Endodermal cell (in vitro differentiated cells): ENCODE measurements at regions not wholly inside any gene's neighbourhood (a gene's known extent, or its start where the extent isn't known, plus 50 kb on each side); places are given as distances from the start of the nearest gene placed in this dataset.
A peak's percentile ranks its signal among the peaks of the same experiment; 100 is the strongest.

ENCODE experiments used
- DNase-seq: peaks from one replicate; pipeline ENCODE4 v3.0.0-alpha.2; 2017
- H3K27ac ChIP-seq: 2 replicates; pipeline ENCODE4 v1.5.1; 2013; ENCODE audit warnings: mild to moderate bottlenecking, low read depth, low read length, moderate library complexity
- H3K27me3 ChIP-seq: 2 replicates; pipeline ENCODE4 v1.6.1; 2013; ENCODE audit warnings: mild to moderate bottlenecking, low read length, moderate library complexity; ENCODE audit not compliant: insufficient read depth, control insufficient read depth, poor library complexity, severe bottlenecking
- H3K36me3 ChIP-seq: 2 replicates; pipeline ENCODE4 v1.7.0; 2013; ENCODE audit warnings: mild to moderate bottlenecking, low read length, moderate library complexity; ENCODE audit not compliant: control insufficient read depth, insufficient read depth
- H3K4me1 ChIP-seq: one replicate; pipeline ENCODE4 v1.7.0; 2013; ENCODE audit warnings: low read length; ENCODE audit not compliant: control insufficient read depth, insufficient read depth
- H3K4me3 ChIP-seq: 2 replicates; pipeline ENCODE4 v1.5.1; 2013; ENCODE audit warnings: mild to moderate bottlenecking, low read length, moderate library complexity
- H3K9ac ChIP-seq: 2 replicates; pipeline ENCODE4 v1.6.1; 2013; ENCODE audit warnings: mild to moderate bottlenecking, low read length, moderate library complexity; ENCODE audit not compliant: poor library complexity, severe bottlenecking; ENCODE audit errors: extremely low read depth
- H3K9me3 ChIP-seq: 2 replicates; pipeline ENCODE4 v1.6.1; 2013; ENCODE audit warnings: mild to moderate bottlenecking, low read length, moderate library complexity; ENCODE audit not compliant: control insufficient read depth
- H3K27ac Mint-ChIP-seq: 2 replicates; pipeline ENCODE4 v1.8.0; 2020; ENCODE audit warnings: mixed read lengths
- H3K27me3 Mint-ChIP-seq: 2 replicates; pipeline ENCODE4 v1.8.0; 2021; ENCODE audit warnings: mild to moderate bottlenecking, mixed read lengths; ENCODE audit not compliant: insufficient read depth
- H3K36me3 Mint-ChIP-seq: 2 replicates; pipeline ENCODE4 v1.8.0; 2020; ENCODE audit warnings: low read depth, mixed read lengths
- H3K4me1 Mint-ChIP-seq: 2 replicates; pipeline ENCODE4 v1.8.0; 2020; ENCODE audit warnings: mixed read lengths
- H3K4me3 Mint-ChIP-seq: 2 replicates; pipeline ENCODE4 v1.8.0; 2020; ENCODE audit warnings: mild to moderate bottlenecking, moderate library complexity, mixed read lengths
- H3K9me3 Mint-ChIP-seq: 2 replicates; pipeline ENCODE4 v1.8.0; 2020; ENCODE audit warnings: mild to moderate bottlenecking, mixed read lengths
- CTCF ChIP-seq: fragments of 200-600 bp; sonication (generic); conservative IDR thresholded peaks from 2 replicates; pipeline ENCODE4 v1.5.0; 2021; ENCODE audit warnings: antibody characterized with exemption, mild to moderate bottlenecking
- WGBS, 2 experiments: methylation state at CpG; one replicate each; pipeline versions ENCODE4 v1.1.5 to v1.1.7; 2013; ENCODE audit warnings: missing lambda C conversion rate in 2 of 2, mixed read lengths in 1 of 2; ENCODE audit not compliant: insufficient coverage in 1 of 2, insufficient read length in 1 of 2; 5-methylcytosine and 5-hydroxymethylcytosine counted together

DNA sequence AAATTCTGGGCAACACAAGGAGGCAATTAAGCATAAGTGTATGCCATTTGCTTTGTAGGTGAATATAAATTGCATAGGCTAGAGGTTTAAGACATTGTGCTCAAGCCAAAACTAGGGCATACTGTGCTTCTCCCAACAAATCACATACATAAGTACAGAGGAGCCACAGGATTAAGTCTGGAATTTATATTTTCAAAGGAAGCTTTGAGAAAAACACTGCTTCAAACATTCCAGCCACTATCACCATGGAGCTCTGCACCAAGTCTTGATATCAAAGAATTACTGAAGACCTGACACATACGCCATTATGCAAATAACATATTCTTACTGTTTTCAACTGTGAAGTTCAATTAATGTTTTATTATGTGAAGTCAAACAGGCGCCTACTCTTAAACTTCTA lies 119.4 kb upstream of the NPHP3 start:
- no peaks in the 10 kb centered on the region for H3K27me3 ChIP-seq
- no peak overlapping the region for H3K4me3 ChIP-seq

GRCh38 chr3:132840201-132840700 lies 118.0 kb upstream of the NPHP3 start:
- Histone ChIP-seq H3K36me3 (no peaks in the 10 kb centered on the region), H3K27me3 (no peaks in the 10 kb centered on the region), H3K4me3 (no peak overlapping the region), H3K27ac (no peak overlapping the region), H3K9me3 (no peaks in the 10 kb centered on the region), H3K4me1 (no peaks in the 10 kb centered on the region), H3K9ac (no peak overlapping the region)
- no peak for TF ChIP-seq CTCF
- Mint-ChIP-seq H3K4me3 (no peak overlapping the region), H3K27me3 (no peaks in the 10 kb centered on the region), H3K36me3 (no peaks in the 10 kb centered on the region), H3K27ac (no peak overlapping the region), H3K9me3 (no peaks in the 10 kb centered on the region), H3K4me1 (peaks cover 3% of the 10 kb centered on the region)
- DNase-seq, result no peak
- 74 to 76% methylated on average over 2 to 3 of the region's 3 CpGs for WGBS, 2 experiments

More for the DNA sequence above, 119.4 kb upstream of the NPHP3 start:
- 90% methylated on average over 2 of the region's 2 CpGs; no CpG with 5 or more reads in 1 of the 2 experiments for WGBS, 2 experiments
- Mint-ChIP-seq H3K27me3 (no peaks in the 10 kb centered on the region), H3K4me3 (no peak overlapping the region), H3K36me3 (no peaks in the 10 kb centered on the region), H3K27ac (no peak overlapping the region), H3K4me1 (peaks cover 3% of the 10 kb centered on the region), H3K9me3 (no peaks in the 10 kb centered on the region)
- DNase-seq, result no peak
- Histone ChIP-seq H3K9me3 (no peaks in the 10 kb centered on the region), H3K27ac (peak overlapping the region; percentile 68), H3K36me3 (no peaks in the 10 kb centered on the region), H3K4me1 (no peaks in the 10 kb centered on the region), H3K9ac (no peak overlapping the region)
- no peak for TF ChIP-seq CTCF

GRCh38 chr3:132838477-132838876 lies 116.3 kb upstream of the NPHP3 start:
- no peaks in the 10 kb centered on the region for H3K9me3 ChIP-seq
- Mint-ChIP-seq H3K9me3 (no peaks in the 10 kb centered on the region), H3K4me1 (peaks cover under 1% of the 10 kb centered on the region), H3K27ac (no peak overlapping the region), H3K4me3 (no peak overlapping the region), H3K27me3 (no peaks in the 10 kb centered on the region), H3K36me3 (no peaks in the 10 kb centered on the region)
- H3K27ac ChIP-seq, result no peak overlapping the region
- H3K4me1 ChIP-seq, result no peaks in the 10 kb centered on the region
- H3K4me3 ChIP-seq, result no peak overlapping the region
- no peak overlapping the region for H3K9ac ChIP-seq
- H3K36me3 ChIP-seq, result no peaks in the 10 kb centered on the region
- H3K27me3 ChIP-seq, result no peaks in the 10 kb centered on the region
- DNase-seq, result no peak
- no peak for TF ChIP-seq CTCF
- 88 to 100% methylated on average over 1 of the region's 1 CpG for WGBS, 2 experiments
